HL-60/S4 (cell line): ENCODE measurements at regions not wholly inside any gene's neighbourhood (a gene's known extent, or its start where the extent isn't known, plus 50 kb on each side); places are given as distances from the start of the nearest gene placed in this dataset.

Source experiments
- in situ Hi-C: fragments of 300-500 bp; cut with MboI; formaldehyde crosslinking; loops from 2 replicates; pipeline ENCODE4 v1.14.3; 2022; ENCODE audit warnings: low sequenced_read_pairs

DNA sequence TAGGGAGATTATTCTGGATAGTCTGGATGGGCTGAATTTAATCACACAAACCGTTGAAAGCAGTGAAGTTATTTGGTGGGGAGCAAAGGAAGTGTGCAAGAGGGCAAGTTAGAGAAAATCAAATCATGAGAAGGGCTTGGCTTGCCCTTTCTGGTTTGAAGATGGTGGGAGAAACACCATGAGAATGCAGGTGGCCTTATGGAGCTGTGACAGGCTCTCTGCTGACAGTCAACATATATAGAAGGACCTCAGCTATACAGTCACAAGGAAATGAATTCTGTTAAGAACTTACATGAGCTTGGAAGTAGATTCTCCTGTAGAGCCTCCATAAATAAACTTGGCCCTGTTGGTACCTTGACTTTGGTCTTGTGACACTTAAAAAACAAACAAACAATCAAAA, 72.3 kb downstream of the GMNC start:
- in situ Hi-C loops, result no loop called here

DNA sequence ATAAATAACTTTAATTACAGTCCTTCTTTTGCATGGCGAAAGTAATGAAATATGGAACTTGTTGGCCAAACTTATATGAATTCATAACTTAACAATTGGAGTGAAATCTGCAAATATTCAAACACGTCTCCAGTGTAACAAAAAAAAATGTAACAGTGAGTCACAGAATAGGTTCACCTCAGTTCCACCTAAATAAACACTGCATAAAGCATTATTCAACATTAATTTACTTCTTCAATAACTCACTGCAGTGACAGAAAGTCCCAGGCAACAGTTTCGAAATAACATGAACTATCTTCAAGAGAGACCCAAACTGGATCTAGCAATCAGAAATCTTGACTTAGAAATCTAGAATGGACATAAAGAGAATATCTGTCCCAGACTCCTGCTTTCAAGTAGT, 75.6 kb downstream of the GMNC start:
- in situ Hi-C loops, result no loop called here

DNA sequence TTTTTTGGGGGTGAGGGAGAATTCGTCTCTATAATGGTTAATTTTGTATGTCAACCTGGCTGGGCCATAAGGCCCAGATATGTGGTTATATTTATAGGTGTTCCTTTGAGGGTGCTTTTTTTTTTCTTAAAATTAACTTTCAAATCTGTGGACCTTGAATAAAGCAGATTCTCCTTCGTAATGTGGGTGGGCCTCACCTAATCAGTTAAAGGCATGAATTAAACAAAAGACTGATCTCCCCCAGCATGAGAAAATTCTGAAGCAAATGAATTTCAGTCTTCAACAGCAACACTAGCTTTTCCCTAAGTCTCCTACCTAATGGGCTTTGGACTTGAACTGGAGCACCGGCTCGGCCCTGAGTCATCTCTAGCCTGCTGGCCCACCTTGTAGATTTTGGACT, 77.4 kb downstream of the GMNC start:
- in situ Hi-C loops, result no loop called here

DNA sequence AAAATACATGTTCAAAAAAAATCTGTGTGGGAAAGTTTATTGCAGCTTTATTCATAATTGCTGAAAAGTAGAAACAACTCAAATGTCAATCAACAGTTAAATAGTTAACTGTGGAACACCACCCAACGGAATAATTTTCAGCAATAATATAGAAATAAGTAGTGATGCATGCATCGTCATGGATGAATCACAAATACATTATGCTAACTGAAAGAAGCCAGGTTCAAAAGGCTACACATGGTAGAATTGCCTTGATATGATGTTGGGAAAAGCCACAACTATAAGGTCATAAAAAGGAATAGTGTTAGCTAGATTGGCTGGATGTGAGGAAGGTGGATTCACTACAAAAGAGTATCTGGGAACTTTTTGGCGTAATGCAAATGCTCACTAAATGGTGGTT, 82.0 kb downstream of the GMNC start:
- in situ Hi-C loops, result no loop called here

DNA sequence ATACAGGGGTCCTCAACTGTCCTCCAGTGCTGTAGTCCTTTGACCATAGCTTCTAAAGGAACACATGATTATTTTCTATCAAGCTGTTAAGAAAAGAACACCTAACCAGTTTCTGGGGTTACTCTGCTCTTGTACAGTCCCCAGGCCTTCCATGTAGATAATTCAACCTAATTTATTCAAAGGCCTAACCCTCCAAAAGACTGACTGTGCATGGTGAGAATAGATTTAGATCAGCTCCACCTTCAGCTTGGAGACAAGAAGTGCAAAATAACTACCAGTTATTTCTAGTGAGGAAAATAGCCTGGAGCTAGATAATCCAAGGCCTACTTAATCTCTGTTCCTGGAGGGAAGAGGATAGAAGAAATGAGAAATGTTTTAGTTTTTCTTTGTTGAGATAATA, 87.9 kb downstream of the GMNC start:
- in situ Hi-C loops, result no loop called here

DNA sequence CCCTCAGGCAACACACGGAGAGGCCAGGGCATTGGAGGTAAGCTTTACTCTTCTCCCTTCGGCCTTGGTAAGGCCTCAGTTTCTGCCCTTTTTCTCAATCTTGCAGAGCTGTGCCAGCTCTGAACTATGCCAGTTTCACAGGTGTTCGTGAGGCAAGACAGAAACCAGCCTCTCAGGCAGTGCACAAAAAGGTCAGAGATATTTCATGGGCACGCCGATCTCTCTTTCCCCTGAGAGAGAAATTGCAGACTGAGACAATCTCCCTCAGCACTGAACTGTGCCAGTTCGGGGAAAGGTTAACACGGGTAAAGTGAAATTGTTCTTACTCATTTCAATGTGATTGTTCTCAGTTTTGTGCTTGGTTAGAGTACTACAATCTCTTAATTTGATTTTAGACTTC, 88.5 kb downstream of the GMNC start:
- in situ Hi-C loops, result no loop called here

DNA sequence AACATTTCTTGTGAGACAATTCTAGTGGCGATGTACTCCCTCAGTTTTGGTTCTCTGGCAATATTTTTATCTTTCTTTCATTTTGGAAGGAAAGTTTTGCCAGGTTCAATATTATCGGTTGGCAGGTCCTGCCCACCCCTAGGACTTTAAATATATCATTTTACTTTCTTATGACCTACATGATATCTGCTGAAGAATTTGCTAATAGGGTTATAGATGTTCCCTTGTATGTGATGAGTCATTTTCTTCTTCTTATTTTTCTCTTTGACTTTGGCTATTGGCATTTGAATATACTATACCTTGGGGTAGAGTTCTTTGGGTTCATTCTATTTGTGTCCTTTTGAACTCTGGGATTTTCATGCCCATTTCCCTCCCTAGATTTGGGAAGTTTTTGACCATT, 89.7 kb downstream of the GMNC start:
- in situ Hi-C loops, result no loop called here

DNA sequence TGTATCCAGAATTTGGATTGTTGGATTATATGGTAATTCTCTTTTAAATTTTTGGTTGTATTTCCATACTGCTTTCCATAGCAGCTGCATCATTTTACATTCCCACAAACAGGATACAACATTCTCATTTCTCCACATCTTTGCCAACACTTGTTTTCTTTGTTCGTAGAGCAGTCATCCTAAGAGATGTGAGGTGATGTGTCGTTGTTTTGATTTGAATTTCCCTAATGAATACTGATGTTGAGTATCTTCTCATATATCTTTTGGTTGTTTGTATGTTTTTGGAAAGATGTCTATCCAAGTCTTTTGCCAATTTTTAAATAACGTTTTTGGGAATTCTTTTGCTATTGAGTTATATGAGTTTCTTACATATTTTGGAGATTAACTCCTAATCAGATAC, 93.6 kb downstream of the GMNC start:
- in situ Hi-C loops, result no loop called here

DNA sequence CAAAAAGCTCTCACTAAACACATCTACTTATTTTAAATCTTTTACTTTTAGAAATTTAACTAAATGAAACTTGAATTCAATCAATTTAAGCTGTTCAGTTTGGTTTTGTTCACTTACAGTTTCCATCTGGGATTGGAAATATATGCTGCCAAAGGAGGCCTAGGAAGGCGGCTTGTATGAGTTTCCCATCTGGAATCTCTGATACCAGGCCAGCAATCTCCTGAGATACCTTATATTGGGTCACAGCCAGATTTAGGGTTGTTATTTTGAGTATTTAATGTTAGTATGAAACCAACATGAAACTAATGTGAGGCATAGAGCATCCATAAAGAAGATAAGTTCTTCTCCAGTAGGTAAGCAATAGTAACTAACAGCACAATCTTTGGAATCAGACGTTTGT, 94.6 kb downstream of the GMNC start:
- in situ Hi-C loops, result no loop called here

DNA sequence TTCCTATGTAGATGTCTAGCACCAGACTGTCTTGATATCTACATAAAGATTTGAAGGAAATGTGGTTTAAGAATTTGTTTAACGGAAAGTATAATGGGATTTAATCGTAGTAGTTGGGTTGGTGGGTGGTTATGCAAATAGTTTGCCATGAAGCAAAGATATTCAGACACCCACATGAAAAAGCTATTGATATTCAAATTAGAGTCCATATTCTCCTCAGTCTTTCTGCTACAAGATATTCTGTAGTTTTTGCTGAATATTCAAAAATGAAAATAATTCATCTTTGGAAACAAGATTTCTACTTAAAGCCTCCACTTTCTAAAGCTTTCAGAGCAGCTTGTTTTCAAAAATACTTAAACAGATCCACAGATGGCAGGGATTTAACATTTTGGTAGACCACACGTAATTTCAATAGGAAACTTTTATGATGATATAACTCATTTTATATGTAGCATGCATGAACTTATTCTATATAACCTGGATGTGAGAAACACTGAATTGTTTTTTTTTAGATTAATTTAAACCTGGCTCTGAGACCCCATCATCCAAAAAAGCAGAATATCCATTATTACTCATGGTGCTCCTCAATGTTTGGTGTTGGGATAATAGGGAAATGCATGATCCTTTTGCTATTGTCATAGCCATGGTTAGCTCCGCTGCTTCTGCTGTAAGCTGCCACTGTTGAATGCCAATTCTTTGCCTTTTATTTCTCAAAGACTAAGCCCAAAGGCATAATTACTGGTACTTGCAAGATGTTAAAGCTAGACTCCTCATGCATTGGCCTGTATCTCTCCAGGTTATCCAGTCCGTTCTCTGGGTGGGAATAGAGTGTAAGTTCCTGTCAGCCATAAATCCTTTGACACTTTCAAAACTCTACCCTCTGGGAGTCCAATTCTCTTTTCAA, 98.0 kb downstream of the GMNC start:
- in situ Hi-C loops, result no loop called here

DNA sequence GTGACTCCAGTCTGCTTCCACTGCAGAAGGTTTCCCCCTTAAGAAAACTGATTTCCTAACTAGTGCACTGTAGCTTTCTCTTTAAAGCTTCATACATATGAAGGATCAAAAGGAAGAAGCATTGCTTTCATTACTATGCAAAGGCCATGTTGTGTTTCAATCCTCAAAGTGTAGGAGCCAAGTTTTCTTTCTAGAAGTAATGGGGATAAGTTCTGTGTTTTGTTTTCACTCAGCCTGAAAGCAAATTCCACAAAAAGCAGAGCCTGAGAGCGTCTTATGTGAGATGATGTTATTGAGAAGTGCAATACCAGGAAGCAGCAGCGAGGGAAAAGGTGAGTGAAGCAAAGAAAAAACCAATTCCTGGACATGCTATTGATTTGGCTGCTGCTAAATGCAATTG, 99.7 kb downstream of the GMNC start:
- in situ Hi-C loops, result no loop called here

DNA sequence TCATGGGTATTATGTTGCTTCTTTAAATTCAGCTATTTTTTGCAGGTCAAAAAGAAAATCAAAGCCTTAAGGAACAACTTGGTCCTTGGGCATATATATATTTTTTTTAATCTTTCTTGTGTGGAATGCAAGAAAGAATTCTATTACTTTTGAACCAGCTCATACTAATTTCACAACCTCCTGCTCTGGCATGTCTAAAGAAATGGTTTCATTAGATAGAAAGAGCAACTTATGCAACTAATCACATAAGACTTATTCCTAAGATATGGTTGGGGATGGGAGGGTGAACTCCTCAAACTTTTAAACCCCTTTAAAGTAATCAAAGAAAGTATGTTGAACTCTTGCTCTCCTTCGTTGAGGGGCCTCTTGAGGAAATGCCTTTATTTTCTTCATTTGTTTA, 114.9 kb downstream of the GMNC start:
- in situ Hi-C loops, result no loop called here

DNA sequence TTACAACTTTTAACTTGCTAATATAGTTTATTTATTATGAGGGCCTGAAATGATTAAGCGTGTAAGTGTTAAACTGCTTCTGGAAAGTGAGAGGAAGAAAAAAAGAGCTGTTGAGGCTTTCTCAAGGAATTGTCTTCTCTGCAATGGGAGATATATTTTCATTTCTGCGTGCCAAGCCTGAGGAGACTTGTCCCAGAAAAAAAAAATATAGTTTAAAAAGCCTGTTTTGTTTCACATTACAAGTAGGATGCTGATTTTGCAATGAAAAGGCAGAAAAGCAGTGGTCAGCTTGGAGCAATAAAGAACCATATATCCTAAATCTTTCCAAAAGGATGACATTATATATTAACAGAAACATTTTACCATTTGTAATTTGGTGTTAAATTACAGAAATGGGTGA, 115.5 kb downstream of the GMNC start:
- in situ Hi-C loops, result no loop called here

DNA sequence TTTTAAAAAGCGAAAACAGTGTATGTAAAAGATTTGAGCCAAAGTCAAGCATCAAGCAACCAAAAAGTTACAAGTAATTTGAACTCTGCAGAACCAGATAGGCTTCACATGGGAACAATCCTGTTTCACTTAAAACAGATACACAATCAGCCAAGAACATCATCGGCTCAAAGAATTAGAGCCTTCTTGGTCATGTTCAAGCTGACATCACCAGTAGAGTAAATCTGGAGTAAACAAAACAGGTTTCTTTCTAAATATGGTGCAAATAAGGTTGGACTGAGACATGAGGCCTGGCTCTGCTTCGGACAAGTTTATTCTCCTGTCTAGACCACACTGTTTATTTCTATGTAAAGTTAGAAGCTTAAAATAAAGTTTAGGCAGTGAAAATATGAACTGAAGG, 116.0 kb downstream of the GMNC start:
- in situ Hi-C loops, result no loop called here

DNA sequence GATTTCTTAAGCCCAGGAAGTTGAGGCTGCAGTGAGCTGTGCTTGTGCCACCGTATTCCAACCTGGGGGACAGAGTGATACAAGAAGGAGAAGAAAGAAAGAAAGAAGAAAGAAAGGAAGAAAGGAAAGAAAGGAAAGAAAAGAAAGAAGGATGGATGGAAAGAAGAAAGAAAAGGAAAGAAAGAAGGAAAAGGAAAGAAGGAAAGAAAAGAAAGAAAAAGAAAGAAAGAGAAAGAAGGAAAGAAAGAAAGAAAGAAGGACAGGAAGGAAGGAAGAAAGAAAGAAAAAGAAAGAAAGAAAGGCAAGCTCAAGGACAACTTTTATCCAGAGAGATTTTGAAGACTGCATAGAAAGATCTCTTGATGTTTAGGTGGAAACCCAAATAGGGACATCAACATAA, 120.7 kb downstream of the GMNC start:
- in situ Hi-C loops, result no loop called here

DNA sequence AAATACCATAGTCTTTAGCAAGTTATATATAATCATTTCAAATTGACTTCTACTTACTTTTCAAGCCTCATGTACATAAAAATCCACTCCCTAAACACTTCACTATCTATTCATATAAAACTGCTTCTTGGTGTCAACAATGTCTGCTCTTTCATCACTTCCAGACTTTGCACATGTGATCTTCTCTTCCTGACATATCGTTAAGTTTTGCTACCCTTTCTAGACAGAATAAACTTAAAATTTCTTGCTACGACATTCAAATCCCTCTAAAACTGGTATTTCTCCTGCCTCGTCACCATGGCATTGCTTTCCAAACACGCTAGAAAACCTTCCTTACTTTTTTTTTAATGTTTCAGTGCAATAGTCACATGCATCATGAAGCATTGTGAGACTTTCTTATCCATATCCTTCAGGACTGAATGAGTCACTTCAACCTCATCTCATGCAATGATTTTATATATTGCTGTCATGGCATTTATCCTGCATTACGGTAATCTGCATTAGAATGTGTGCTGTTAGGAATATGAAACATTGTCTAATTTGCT, 122.8 kb downstream of the GMNC start:
- in situ Hi-C loops, result no loop called here

DNA sequence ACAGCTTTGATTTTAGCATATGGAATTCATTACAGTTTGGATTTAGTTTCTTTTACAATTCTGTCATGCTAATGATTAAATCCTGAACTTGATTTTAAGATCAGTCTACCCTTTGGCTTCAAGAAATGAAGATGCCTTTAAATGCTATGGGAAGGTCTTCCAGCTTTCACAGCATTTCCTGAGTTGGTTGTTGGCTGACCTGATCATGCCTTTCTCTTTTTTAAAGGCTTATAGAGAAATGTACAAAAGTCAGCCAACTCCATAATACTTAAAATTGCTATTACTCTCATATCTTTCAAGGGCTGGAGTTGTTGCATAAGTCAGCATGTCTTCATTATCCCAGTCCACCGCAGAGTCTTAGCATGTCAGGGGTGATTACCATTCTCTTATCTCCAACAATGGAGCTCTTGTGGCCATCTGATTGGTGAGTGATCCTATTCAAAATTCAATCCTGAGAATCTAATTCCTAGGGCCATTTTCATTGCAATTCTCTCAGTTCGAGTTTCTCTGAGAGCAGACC, 123.8 kb downstream of the GMNC start:
- in situ Hi-C loops, result no loop called here

DNA sequence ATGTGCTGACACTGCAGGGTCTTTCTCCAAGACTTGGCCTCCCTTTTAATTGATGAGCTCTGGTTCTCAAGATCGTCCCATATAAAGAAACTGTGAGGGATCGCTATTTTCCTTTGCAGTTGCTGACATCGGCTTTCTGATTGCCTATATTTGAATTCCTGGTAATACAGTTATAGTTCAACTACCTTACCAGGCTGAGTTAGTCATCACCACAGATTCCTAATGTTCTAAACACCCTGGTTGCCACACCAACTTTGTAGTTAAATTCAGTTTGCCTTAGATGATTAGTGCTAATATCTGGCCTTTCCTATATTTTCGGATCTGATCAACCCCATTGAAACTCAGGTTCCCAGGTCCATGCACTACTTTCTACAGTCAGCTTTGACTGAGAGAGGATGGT, 125.0 kb downstream of the GMNC start:
- in situ Hi-C loops, result no loop called here

DNA sequence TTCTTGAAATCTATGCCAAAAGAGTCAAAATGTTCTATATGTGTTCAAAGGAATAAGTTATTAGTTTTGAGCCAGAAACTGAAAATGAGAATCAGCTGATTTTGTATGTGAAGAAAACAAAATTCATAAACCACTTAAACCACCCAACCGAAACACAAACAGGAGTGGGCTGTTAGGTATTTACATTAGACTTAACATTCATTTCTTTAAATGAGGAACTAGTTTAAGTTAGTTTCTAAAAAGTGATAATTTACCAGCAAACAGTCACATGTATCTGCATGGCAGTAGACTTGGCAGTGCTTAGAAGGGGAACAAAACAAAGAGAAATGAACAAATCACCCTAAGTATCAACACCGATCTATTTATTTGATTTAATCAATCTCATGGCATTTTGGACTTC, 128.0 kb downstream of the GMNC start:
- in situ Hi-C loops, result no loop called here

DNA sequence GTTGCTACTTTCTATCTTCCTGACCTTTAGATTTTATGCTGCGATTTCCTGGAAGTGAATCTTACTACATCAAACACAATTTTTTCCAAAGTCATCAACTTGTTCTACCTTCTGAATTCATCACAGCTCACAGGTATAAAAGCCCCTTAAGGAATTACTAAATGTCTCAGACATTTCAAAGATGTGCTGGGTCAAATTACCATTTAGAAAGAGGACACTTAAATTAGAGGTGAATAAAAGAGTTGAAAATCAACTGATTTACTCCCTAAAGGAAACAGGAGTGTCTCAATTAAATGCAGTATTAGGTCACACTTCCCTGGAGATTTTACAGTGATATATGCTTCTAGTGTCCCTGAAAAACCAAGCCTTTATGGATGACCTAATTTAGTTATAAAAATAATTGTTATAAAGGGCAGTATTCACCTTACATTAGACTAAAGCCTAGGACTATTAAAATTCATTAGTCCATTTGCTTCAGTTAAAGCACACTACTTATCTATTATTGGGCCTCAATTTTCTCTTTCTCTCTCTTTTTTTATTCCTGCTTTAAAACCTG, 128.8 kb downstream of the GMNC start:
- in situ Hi-C loops, result no loop called here

DNA sequence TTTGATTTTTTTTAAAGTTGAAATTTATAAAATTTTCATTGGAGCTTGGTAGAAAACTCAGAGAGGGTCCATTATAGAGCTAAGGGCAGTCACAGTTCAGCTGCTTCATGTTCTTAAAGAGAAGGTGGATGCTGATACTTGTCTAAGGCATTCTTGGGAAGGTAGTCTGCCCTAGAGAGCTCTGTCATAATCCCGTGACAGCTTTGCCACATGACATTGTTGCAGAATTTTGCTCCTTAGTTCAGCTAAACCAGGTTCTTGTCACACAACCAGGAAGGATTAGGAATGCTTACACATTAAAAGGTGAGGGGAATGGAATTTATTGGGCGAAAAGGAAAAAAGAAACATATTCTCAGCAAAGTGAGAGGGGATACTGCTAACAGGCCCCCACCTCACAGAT, 130.9 kb downstream of the GMNC start:
- in situ Hi-C loops, result no loop called here

DNA sequence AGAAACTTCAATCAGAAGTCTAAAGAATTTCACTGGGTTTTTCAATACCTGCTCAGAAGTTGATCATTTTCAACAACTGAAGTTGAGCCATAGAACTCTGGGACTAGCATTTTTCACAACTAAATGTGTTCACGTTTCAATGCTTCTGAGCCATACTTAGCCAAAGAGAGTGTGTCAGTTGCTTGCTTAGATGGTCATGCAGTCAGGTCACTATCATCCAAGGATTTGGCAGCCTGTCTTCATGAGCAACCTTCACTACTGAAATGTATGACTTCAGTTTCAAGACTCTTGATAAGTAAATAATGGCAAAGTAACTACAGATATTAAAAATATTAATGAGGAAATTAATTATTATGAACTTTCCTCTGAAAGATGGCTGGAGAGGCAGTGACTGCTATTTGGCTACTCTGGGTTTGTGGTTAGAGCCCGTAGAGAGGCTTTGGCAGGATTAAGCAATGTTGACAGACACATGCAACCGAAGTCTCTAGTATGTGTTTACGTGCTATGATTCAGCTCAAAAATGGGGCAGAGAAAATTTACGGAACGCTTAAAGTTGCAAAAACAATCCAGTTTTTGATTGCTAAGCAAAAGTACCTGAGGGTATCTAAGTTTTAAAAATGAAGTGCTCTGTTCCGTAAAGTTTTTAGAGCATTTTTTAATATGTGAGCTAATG, 133.8 kb downstream of the GMNC start:
- in situ Hi-C loops, result no loop called here
